ENCODE measurements at regions not wholly inside any gene's neighbourhood (a gene's known extent, or its start where the extent isn't known, plus 50 kb on each side); places are given as distances from the start of the nearest gene placed in this dataset.

DNA sequence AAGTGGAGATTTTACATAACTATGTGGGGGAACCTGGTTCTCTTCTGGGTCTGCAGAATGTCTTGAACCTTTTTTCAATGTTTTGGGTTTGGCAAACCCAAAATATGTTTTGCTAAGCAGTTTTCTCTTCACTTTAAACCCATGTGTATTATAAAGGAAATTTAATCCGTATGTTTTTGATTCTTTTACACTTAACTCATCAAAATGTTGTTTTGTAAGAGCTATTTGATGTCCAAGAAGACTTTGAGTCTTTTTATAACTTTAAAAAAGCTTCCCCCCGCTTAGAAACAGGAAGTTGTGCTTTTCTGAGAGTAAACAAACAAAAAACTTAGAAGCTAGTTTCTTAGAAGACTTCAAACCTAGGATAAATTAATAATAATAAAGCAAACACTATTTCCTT, 81.9 kb upstream of the CEP162 start:
- TF ChIP-seq, protein P1, sequence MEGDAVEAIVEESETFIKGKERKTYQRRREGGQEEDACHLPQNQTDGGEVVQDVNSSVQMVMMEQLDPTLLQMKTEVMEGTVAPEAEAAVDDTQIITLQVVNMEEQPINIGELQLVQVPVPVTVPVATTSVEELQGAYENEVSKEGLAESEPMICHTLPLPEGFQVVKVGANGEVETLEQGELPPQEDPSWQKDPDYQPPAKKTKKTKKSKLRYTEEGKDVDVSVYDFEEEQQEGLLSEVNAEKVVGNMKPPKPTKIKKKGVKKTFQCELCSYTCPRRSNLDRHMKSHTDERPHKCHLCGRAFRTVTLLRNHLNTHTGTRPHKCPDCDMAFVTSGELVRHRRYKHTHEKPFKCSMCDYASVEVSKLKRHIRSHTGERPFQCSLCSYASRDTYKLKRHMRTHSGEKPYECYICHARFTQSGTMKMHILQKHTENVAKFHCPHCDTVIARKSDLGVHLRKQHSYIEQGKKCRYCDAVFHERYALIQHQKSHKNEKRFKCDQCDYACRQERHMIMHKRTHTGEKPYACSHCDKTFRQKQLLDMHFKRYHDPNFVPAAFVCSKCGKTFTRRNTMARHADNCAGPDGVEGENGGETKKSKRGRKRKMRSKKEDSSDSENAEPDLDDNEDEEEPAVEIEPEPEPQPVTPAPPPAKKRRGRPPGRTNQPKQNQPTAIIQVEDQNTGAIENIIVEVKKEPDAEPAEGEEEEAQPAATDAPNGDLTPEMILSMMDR (IDR thresholded peaks at IDR 0.05): no peak
- TF ChIP-seq POLR2A (IDR thresholded peaks at IDR 0.05) (no peak), POLR2AphosphoS5 (IDR thresholded peaks at IDR 0.05) (no peak)

Data from stomach (tissue), 4 donors.